Esophagus muscularis mucosa (tissue), 4 donors: ENCODE measurements at regions not wholly inside any gene's neighbourhood (a gene's known extent, or its start where the extent isn't known, plus 50 kb on each side); places are given as distances from the start of the nearest gene placed in this dataset.

Source experiments
- DNase-seq: peaks from one replicate; pipeline ENCODE4 v3.0.0-alpha.2; 2017; ENCODE audit errors: extremely low spot score
- H3K27ac ChIP-seq, 4 donors: fragments of 200-600 bp; sonication (generic); replicated peaks in 1 of 4; 1 replicate in 3 of 4; 2 replicates in 1 of 4; pipeline ENCODE4 v1.5.1; 2016 to 2019; ENCODE audit warnings: mild to moderate bottlenecking in 1 of 4
- H3K27me3 ChIP-seq, 4 donors: fragments of 200-600 bp; sonication (generic); one replicate each; pipeline versions ENCODE4 v1.5.1 to v1.6.0; 2016 to 2019
- H3K36me3 ChIP-seq, 4 donors: fragments of 200-600 bp; sonication (generic); one replicate each; pipeline ENCODE4 v1.5.1; 2016 to 2019
- H3K4me1 ChIP-seq, 4 donors: fragments of 200-600 bp; sonication (generic); one replicate each; pipeline ENCODE4 v1.5.1; 2016 to 2019
- H3K4me3 ChIP-seq, 4 donors: fragments of 200-600 bp; sonication (generic); 1 replicate in 2 of 4; 2 replicates in 2 of 4; pipeline ENCODE4 v1.5.1; 2016 to 2019; ENCODE audit warnings: mild to moderate bottlenecking in 4 of 4, moderate library complexity in 1 of 4
- H3K9me3 ChIP-seq, 4 donors: fragments of 200-600 bp; sonication (generic); 1 replicate in 3 of 4; 2 replicates in 1 of 4; pipeline ENCODE4 v1.5.1; 2016 to 2019
- CTCF ChIP-seq, 3 experiments: fragments of 200-600 bp in 2 of 3; fragments of 450-650 bp in 1 of 3; sonication (generic) in 2 of 3; IDR thresholded peaks; one replicate each; pipeline ENCODE4 v1.5.1; 2017 to 2019; ENCODE audit warnings: antibody characterized with exemption in 3 of 3, mild to moderate bottlenecking in 2 of 3, moderate library complexity in 1 of 3
- EP300 ChIP-seq: sonication (generic); formaldehyde crosslinking; IDR thresholded peaks from one replicate; pipeline ENCODE4 v1.6.1; 2017; ENCODE audit warnings: antibody characterized with exemption
- POLR2A ChIP-seq: fragments of 450-650 bp; IDR thresholded peaks from one replicate; pipeline ENCODE4 v1.6.1; 2017; ENCODE audit warnings: antibody characterized with exemption, moderate library complexity, mild to moderate bottlenecking, low read depth
- POLR2AphosphoS5 ChIP-seq, 2 donors: sonication (generic); formaldehyde crosslinking; IDR thresholded peaks; one replicate each; pipeline ENCODE4 v1.6.1; 2017; ENCODE audit warnings: antibody characterized with exemption in 2 of 2
- WGBS: methylation state at CpG from one replicate; pipeline ENCODE4 v1.1.5; 2018; 5-methylcytosine and 5-hydroxymethylcytosine counted together
- intact Hi-C: fragments of 100-400 bp; cut with DNase I; formaldehyde crosslinking; loops from one replicate; pipeline ENCODE4 v1.15.1; 2023

DNA sequence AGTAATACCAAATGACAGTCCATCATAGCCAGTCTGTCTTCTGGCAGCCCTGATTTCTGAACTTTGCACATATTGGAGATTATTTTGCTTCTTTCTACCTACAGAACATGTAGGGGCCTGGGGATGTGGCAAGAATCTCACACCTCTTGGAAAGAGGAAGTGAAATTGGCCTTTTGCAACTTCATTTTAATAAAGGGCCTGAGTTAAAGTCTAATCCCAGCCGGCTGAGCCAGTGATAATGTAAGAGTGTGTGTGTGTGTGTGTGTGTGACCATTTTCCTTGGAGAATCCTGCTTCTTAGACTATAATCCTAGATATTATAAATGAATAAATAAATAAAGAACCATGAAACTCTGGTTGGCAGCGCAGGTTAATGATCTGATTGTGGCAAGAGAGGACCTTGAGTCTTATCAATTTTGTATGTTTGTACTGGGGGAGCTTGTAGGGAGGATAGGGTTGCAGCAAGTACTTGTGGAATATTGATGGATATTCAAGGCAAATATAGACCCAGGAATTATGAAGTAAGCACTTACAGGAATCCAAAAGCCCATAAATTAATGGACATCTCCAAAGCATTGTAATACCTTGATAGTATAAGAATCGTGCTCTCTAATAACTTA, 233.2 kb upstream of the AMIGO2 start:
- H3K9me3 ChIP-seq: no peaks in the 10 kb centered on the region
- no peak for DNase-seq
- peaks cover 0 to 18% (median 6%) of the 10 kb centered on the region in 4 donors for H3K4me1 ChIP-seq
- no peaks in the 10 kb centered on the region for H3K36me3 ChIP-seq
- no peak for TF ChIP-seq POLR2AphosphoS5 (IDR thresholded peaks at IDR 0.05)
- TF ChIP-seq POLR2A: no peak
- no peak for TF ChIP-seq CTCF (IDR thresholded peaks at IDR 0.05)
- no peak for TF ChIP-seq EP300
- no peaks in the 10 kb centered on the region for H3K27me3 ChIP-seq
- H3K27ac ChIP-seq: no peak overlapping the region
- intact Hi-C loops: no loop called here
- WGBS: 68% methylated on average over 3 of the region's 3 CpGs
- no peak overlapping the region for H3K4me3 ChIP-seq

DNA sequence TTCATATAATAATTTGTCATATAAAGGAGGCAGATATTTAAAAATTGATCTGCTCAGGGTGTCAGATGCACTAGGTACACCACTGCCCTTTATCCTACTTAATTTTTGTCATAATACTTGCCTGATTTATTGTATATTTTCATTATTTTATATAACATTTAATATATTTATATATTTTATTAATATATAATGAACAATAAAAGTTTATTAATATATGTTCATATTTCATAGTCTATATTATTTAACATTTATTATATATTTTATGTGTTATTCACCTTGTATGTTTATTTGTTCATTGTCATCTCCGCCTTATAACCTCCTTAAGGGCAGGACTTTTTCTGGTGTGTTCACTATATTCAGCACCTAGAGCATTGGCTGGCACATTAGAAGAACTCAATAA, 232.4 kb upstream of the AMIGO2 start:
- intact Hi-C loops: no loop called here
- H3K36me3 ChIP-seq: no peaks in the 10 kb centered on the region
- no peaks in the 10 kb centered on the region for H3K27me3 ChIP-seq
- TF ChIP-seq EP300 (no peak), POLR2A (no peak), POLR2AphosphoS5 (IDR thresholded peaks at IDR 0.05) (no peak), CTCF (IDR thresholded peaks at IDR 0.05) (no peak)
- 97% methylated on average over 1 of the region's 1 CpG for WGBS
- H3K9me3 ChIP-seq: no peaks in the 10 kb centered on the region
- peaks cover 2 to 12% (median 2%) of the 10 kb centered on the region in 4 donors for H3K4me1 ChIP-seq
- H3K27ac ChIP-seq: no peak overlapping the region
- no peak for DNase-seq
- H3K4me3 ChIP-seq: no peak overlapping the region

GRCh38 chr12:47311568-47311967, 231.8 kb upstream of the AMIGO2 start:
- DNase-seq: no peak
- Histone ChIP-seq H3K4me3 (no peak overlapping the region), H3K4me1 (peaks cover 0 to 8% (median 1%) of the 10 kb centered on the region in 4 donors), H3K27ac (no peak overlapping the region), H3K36me3 (no peaks in the 10 kb centered on the region), H3K9me3 (no peaks in the 10 kb centered on the region), H3K27me3 (no peaks in the 10 kb centered on the region)
- TF ChIP-seq EP300 (no peak), POLR2A (no peak), CTCF (IDR thresholded peaks at IDR 0.05) (no peak)
- 73% methylated on average over 4 of the region's 4 CpGs for WGBS
- intact Hi-C loops: no loop called here

GRCh38 chr12:47311010-47311409, 231.3 kb upstream of the AMIGO2 start:
- no peak overlapping the region for H3K4me3 ChIP-seq
- H3K36me3 ChIP-seq: no peaks in the 10 kb centered on the region
- TF ChIP-seq POLR2AphosphoS5 (IDR thresholded peaks at IDR 0.05): no peak
- no peak for DNase-seq
- no peak overlapping the region for H3K27ac ChIP-seq
- H3K27me3 ChIP-seq: no peaks in the 10 kb centered on the region
- intact Hi-C loops: no loop called here
- no peaks in the 10 kb centered on the region for H3K9me3 ChIP-seq
- H3K4me1 ChIP-seq: peaks cover 0 to 3% (median 1%) of the 10 kb centered on the region in 4 donors

GRCh38 chr12:47308672-47309071, 228.9 kb upstream of the AMIGO2 start:
- DNase-seq: no peak
- H3K27ac ChIP-seq: no peak overlapping the region
- no peak for TF ChIP-seq EP300
- peaks cover 0 to 3% (median 0%) of the 10 kb centered on the region in 4 donors for H3K4me1 ChIP-seq
- 94% methylated on average over 1 of the region's 1 CpG for WGBS
- no peak overlapping the region for H3K4me3 ChIP-seq
- H3K36me3 ChIP-seq: no peaks in the 10 kb centered on the region
- no peaks in the 10 kb centered on the region for H3K27me3 ChIP-seq
- no peaks in the 10 kb centered on the region for H3K9me3 ChIP-seq
- intact Hi-C loops: loop anchor here (2.0 kb wide), 1 partner anchor 276 kb away; no protein-coding TSS in a partner anchor
